Astrocyte (in vitro differentiated cells and primary cell): ENCODE measurements at regions not wholly inside any gene's neighbourhood (a gene's known extent, or its start where the extent isn't known, plus 50 kb on each side); places are given as distances from the start of the nearest gene placed in this dataset.

Experiments
- CTCF ChIP-seq: IDR thresholded peaks from 2 replicates; pipeline ENCODE4 v1.5.1; 2011; ENCODE audit warnings: low read depth, mild to moderate bottlenecking, inconsistent platforms, low read length, moderate library complexity; ENCODE audit not compliant: insufficient read depth
- EZH2 ChIP-seq: IDR thresholded peaks from 2 replicates; pipeline ENCODE4 v1.6.1; 2012; ENCODE audit warnings: mild to moderate bottlenecking, low read length, inconsistent platforms; ENCODE audit not compliant: insufficient read depth

- TF ChIP-seq EZH2 (no peak), CTCF (no peak)
Measured at GRCh38 chr5:118679264-118679940, 308.9 kb downstream of the DTWD2 start.
